ELR (cell line): ENCODE measurements at regions not wholly inside any gene's neighbourhood (a gene's known extent, or its start where the extent isn't known, plus 50 kb on each side); places are given as distances from the start of the nearest gene placed in this dataset.
"Not testable (repeated sequence)": the region's sequence is repeated elsewhere in the genome, so short reads cannot be mapped to it uniquely, and the experiment has no call there.

Source experiments
- DNase-seq: peaks from one replicate; pipeline ENCODE4 v3.0.0-alpha.2; 2015; ENCODE audit warnings: low read depth

GRCh38 chr3:182514236-182514964 is 278.9 kb upstream of the ATP11B start:
- DNase-seq, result no peak

- DNase-seq, result no peak
Measured at GRCh38 chr3:182516597-182517336, 276.5 kb upstream of the ATP11B start.

- no peak for DNase-seq
Measured at GRCh38 chr3:182519569-182519968, 273.7 kb upstream of the ATP11B start.

GRCh38 chr3:182521339-182521738 is 272.0 kb upstream of the ATP11B start:
- DNase-seq, result no peak

GRCh38 chr3:182523424-182523823 is 269.9 kb upstream of the ATP11B start:
- DNase-seq, result not testable (repeated sequence)

GRCh38 chr3:182523836-182524235 is 269.5 kb upstream of the ATP11B start:
- DNase-seq, result no peak

- no peak for DNase-seq
Measured at GRCh38 chr3:182524711-182525401, 268.4 kb upstream of the ATP11B start.

- no peak for DNase-seq
Measured at GRCh38 chr3:182525766-182526374, 267.4 kb upstream of the ATP11B start.

GRCh38 chr3:182527745-182528144 is 265.6 kb upstream of the ATP11B start:
- DNase-seq, result no peak

- no peak for DNase-seq
Measured at GRCh38 chr3:182530316-182530715, 263.0 kb upstream of the ATP11B start.

- DNase-seq, result no peak
Measured at GRCh38 chr3:182533394-182533793, 259.9 kb upstream of the ATP11B start.

- DNase-seq, result no peak
Measured at GRCh38 chr3:182544542-182544941, 248.8 kb upstream of the ATP11B start.

- DNase-seq, result no peak
Measured at GRCh38 chr3:182562274-182562673, 231.0 kb upstream of the ATP11B start.

- no peak for DNase-seq
Measured at GRCh38 chr3:182565916-182566796, 227.1 kb upstream of the ATP11B start.

- DNase-seq, result no peak
Measured at GRCh38 chr3:182567700-182568099, 225.6 kb upstream of the ATP11B start.

- no peak for DNase-seq
Measured at GRCh38 chr3:182568261-182568660, 225.0 kb upstream of the ATP11B start.

GRCh38 chr3:182568876-182569275 is 224.4 kb upstream of the ATP11B start:
- no peak for DNase-seq

GRCh38 chr3:182570946-182571594 is 222.2 kb upstream of the ATP11B start:
- no peak for DNase-seq

GRCh38 chr3:182575941-182576340 is 217.4 kb upstream of the ATP11B start:
- no peak for DNase-seq

GRCh38 chr3:182583545-182583944 is 209.8 kb upstream of the ATP11B start:
- no peak for DNase-seq

- no peak for DNase-seq
Measured at GRCh38 chr3:182585532-182586150, 207.7 kb upstream of the ATP11B start.
